Fibroblast of gingiva (primary cell): ENCODE measurements at regions not wholly inside any gene's neighbourhood (a gene's known extent, or its start where the extent isn't known, plus 50 kb on each side); places are given as distances from the start of the nearest gene placed in this dataset.
"Not testable (repeated sequence)": the region's sequence is repeated elsewhere in the genome, so short reads cannot be mapped to it uniquely, and the experiment has no call there.

Experiments
- DNase-seq: peaks from one replicate; pipeline ENCODE4 v3.0.0-alpha.2; 2011; ENCODE audit warnings: low read depth

DNA sequence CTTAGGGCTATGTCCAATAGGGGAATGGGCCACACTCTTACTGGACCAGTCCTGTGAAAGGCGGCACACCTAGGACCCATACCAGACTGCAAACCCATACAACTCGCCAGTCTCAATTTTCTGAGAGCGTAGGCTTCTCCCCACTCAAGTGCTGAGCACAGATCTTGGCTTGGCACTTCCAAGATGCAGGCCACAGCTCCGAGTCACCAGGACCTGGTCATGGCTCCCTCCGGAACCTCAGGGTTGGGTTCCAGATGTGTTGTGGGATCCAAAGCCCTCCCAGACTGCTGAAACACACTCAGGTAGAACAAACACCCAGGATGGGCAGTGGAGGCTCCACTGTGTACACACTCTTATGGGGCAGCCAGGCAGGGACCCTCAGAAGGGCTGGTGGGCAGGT, 103.3 kb downstream of the TMEM144 start:
- DNase-seq = no peak

DNA sequence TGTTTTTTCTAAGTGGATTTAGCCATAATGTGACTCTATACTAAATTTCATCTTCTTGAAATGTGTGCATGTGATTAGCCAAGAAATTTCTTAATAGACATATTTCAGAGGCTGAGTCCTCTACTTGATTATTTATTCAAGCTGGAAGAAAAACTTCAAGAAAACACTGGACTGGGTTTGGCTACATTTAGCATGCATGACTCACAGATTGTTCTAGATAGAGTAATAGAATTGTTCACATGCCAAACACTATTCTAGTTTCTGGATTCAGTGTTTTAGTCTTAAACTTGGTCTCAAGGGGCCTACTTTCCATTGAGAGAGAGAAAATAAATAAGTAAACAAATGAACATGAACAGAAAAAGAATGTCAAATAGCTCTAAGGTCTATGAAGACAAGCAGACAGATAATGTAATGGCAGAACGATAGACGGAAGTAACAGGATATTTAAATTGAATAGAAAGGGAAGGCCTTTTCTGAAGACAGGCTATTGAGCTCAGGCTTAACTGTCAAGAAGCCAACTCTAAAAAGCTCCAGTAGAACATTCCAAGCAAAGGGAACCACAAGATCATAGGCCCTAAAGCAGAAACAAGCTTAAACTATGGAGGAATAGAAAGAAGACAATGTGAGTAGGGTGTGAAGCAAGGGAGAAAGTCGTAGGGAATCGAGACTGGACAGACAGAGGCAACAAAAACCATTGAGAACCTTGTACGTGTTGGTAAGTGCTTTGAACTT, 104.6 kb downstream of the TMEM144 start:
- DNase-seq = peak; percentile 98

DNA sequence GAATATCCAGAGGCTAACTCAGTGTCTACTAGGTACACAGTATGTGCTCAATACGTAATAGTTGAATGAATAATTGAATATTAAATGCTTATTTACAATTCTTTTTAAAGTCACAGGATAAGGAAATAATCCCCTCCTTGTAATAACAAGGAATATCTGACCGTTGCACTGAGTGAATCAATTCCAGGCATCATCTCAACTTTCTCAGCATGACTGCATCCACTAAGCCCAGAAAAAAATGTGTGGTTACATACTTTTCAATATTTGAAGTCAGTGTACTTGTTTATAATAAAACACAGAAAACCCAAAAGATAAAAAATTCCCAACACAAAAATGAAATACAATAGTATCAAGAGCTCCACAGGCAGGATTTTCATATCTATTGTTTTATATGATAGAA, 105.4 kb downstream of the TMEM144 start:
- DNase-seq = peak; percentile 84

DNA sequence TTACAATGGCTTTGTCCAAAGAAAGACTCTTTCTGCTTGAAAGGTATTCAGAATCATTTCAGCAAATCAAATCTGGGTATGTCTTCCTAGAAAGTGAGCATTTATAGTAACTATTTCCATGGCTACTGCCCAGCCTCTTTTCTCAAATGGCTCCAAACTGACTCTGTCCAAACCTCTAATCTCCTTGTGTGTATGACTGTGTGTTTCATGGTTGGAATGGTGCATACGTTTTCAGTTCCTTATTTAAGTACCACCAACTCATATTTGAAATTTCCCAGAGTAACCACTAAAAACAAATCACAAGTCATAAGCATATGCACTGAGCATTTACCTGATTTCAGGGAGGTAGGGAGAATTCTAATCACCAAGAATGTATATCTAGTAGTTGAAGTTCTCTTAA, 106.0 kb downstream of the TMEM144 start:
- DNase-seq = peak; percentile 17

DNA sequence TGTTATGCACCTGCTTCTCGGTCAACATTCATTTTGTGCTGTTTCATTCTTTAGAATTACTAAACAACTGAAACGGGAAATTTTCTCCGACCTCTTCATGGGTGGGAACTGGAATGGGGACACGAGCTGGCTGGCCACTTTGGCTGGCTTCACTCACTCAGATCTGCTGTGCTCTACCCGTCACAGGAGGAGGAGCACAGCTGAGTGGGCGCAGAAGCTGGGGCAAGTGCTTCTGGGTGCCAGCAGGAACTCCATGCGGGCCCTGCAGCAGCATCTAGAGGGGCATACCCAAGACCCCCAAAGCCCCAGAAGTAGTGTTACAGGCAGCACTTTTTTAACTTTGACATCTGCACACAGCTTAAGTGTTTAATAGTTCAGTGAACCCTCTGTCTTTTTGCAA, 109.6 kb downstream of the TMEM144 start:
- DNase-seq = no peak

DNA sequence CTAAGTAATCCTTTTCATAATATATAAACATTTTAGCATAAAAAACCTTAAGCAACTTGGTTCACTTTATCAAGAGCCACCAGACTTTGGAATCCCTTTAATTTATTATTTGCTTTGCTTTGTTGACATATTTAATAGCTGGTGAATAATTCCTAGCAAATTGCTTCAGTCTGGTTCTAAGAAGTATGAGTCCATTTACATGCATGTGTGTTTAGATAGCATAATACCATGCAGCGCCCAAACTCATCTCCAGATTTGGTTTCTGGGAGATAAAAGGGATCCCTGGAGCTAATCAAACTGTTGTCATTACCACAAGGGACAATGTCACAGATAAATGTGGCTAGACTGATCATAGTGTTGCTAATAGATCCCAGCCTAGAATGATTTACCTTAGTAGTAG, 111.8 kb downstream of the TMEM144 start:
- DNase-seq = peak; percentile 40

DNA sequence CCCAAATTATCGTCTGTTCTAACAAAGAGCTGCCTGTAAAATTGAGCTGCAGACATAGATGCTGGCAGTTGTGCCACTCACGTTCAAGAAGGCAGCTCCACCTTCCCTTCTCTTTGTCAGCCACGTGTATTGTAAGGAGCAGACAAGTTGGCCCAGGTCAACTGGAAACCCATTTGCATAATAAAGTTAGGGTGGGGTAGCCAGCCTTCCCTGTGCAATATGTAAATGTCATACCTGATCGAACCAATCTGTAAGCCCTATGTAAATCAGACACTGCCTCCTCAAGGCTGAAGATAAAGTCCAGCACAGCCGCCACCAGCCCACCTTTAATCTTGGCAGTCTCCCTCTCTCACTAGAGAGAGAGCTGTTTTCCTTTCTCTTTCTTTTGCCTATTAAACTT, 117.2 kb downstream of the TMEM144 start:
- no peak for DNase-seq

DNA sequence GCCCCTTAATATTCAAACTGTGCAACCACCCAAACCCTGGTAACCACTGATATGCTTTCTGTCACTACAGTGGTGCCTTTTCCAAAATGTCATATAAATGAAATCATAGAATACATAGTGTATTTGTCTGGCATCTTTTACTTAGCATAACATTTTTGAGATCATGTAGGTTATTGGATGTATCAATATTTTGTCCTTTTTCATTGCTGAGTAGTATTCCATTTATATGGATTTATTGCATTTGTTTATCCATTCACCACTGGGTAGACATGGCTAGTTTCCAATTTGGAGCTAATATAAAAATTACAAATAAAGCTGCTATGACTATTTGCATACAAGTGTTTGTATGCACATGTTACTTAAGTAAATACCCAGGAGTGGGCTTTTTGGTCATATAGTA, 121.6 kb downstream of the TMEM144 start:
- no peak for DNase-seq

DNA sequence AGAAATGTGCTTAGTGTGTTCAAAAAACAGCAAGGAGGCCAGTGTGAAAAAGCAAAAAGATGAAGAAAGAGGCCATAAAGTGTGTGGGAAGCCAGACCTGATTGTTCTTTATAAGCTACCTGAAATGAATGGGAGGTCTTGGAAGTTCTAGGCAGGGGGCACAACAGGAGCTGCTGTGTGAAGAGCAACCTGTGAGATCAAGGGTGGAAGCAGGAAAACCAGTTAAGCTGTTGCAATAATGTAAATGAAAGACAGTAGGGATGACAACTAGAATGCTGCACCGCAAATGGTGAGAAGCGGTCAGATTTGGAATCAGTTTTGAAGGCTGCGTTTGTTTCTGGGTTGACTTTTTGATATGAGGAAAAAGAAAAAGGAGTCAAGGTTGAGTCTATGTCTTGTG, 123.5 kb downstream of the TMEM144 start:
- no peak for DNase-seq

DNA sequence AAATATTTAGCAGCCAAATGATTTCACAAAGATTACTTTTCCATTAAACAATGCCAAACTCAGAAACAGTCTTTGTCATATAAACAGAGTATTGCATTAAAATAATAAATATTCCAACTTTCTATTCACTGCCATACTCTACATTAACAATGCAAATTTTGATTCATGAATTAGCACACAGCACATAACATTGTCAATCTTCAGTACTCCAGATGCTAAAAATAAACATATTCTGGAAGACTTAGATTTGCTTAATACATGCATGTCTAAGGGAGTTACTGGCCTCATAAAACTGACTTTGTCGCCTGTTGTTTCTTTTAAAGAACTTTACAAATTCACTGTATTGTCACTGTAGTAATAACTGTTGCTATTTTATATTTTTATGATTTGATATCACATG, 131.6 kb downstream of the TMEM144 start:
- DNase-seq = no peak

DNA sequence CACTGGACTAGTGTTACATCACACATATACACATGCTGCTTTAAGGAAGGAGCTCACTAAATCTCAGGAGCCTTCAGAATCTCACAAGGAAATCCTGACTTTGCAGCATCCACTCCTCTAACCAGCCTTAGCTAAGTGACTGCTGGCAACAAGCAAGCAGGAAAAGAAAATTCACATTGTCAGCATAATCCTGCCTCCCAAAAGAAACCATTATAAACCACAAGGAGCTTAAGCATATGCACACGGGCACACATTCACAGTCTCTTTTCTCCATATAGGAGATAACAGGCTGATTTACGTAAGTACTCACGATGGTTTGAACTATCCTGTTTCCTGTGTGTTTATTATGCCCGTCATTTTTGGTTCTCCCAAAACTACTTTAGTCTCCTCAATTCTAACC, 136.3 kb downstream of the TMEM144 start:
- DNase-seq = no peak

DNA sequence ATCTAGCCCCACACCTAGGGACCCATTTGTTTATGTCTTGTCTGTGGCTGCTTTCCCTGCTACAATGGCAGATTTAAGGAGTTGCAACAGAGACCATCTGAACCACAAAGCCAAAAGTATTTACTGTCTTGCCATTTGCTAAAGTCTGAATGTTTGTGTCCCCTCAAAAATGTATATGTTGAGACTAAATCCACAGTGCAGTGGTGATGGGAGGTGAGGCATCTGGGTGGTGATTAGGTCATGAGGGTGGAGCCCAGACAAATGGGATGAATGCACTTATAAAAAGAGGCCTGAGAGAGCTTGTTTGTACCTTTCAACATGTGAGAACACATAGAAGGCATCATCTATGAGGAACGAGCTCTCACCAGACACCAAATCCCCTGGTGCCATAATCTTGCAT, 137.3 kb downstream of the TMEM144 start:
- no peak for DNase-seq

DNA sequence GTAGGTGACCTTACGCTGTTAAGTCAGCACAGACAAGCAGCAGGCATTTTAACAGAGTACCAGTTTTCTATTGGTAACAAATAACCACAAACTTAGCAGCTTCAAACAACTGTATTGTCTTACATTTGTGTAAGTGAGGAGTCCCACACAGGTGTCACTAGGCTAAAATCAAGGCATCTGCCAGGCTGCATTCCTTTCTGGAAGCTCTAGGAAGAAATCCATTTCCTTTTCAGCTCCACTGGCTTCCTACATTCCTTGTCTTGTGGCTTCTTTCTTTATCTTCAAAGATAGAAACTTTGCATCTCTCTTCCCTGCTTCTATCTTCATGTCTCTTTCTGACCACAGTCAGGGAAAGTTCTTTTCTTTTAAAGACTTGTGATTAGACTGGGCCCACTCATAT, 139.9 kb downstream of the TMEM144 start:
- DNase-seq = no peak

DNA sequence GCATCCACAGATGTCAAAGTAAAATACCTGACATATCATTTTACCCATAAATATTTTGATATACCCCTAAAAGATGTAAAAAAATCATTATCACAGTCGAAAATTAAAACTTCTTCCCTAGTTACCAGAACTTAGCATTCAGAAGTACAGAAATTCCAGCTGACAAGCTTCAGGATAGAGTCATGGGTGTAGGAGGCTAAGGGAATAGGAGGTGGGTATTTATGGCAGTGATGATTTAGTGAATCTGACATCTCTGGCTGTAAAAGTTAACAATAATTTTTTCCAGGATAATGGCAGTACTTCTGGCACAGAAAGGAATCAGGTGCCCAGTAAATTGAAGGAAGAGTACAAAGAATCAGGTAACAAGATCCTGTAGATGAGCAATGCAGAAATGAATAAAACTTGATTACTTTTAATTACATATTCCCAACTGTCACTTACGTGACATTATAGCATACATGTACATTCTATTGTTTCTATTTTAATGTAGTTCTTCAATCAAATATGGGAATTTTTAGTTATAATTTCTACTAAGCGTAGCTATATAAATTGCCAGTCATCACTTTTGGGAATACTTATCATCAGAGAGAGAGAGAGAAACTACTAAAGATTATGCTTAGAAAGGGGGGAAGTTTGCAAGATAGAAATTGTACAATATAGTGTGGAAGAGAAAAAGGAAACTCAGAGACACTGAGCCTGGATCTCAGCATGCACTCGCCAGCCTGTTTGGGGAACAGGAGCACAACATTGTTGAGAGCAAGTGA, 143.4 kb downstream of the TMEM144 start:
- DNase-seq = no peak

DNA sequence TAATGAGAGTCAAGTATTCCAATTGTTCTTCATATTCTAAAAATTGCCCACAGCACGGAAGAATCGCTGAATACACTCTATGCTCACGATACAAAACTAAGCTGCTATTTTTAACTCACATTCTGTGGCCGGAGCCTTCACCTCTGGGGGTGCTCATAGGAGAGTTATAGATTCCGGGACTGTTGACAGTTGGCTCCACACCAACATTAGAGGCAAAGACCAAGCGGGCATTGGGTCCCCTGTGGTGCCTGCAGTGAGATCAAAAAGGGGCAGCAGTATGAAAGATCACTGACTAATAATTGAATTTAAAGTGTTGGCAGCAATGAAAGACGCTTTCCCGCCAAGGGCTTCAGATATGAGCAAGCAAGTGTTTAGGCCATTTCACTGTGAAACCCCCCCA, 146.0 kb downstream of the TMEM144 start:
- no peak for DNase-seq

DNA sequence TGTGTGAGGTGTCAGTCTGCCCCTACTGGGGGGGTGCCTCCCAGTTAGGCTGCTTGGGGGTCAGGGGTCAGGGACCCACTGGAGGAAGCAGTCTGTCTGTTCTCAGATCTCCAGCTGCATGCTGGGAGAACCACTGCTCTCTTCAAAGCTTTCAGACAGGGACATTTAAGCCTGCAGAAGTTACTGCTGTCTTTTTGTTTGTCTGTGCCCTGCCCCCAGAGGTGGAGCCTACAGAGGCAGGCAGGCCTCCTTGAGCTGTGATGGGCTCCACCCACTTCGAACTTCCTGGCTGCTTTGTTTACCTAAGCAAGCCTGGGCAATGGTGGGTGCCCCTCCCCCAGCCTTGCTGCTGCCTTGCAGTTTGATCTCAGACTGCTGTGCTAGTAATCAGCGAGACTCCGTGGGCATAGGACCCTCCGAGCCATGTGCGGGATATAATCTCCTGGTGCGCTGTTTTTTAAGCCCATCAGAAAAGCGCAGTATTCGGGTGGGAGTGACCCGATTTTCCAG, 153.7 kb upstream of the RXFP1 start:
- not testable (repeated sequence) for DNase-seq

DNA sequence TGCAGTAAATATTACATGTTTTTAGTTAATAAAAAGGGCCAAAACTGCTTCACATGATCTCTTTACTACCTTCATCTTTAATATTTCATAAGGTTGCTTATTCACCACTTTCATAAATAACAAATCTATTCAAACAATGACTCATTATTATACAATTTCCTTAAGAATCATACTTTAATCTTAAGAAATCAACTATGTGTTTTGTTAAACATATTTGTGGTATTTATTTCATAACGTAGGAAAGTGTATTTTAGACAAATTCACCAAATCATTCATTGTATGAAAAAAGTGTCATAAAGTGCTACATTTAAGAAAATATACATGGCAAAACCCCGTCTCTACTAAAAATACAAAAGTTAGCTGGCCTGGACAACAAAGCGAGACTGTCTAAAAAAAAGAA, 150.5 kb upstream of the RXFP1 start:
- DNase-seq = peak; percentile 75

DNA sequence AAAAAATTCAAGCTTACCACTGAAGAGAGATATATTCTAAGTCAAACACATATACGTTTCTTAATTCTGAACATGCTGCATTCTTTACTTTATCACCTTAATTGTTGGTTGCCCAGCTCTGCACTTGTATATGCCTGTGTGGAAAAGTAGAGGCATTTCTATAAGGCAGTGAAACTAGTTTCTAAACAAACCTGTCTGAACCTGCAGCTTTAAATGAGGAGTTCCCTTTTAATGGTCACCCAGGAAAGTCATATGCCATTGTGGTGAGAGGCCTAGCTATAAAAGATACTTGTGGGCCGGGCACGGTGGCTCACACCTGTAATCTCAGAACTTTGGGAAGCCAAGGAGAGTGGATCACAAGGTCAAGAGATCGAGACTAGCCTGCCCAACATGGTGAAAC, 147.4 kb upstream of the RXFP1 start:
- DNase-seq = no peak

DNA sequence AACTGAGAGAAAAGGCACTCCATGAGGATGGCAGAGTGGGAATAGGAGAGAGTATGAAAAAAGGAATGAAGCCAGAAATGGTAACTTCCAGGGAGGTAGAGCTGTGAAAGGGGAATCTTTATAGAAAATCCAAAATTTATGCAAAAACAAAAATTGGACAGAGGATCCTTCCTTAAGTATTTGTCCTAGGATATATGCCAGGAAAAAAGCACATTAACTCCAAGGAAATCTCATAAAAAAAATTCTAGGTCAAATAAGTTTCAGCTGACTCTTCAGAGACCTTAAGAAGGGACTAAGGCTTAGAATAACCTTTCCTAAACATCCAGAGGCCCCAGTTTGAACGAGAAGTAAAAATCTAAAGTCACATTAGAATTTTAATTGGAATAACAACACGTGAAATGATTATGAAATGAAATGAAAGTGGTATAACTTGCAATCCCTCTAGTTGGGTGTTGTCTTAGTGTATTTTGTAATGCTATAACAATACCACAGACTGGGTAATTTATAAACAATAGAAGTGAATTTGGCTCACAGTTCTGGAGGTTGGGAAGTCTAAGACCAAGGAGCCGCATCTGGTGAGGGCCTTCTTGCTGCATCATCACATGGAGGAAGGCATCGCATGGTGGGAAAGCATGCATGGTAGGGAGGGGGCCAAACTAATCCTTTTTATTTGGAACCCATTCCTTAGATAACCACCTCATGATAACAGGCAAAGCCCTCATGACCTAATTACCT, 145.4 kb upstream of the RXFP1 start:
- DNase-seq = peak; percentile 62

DNA sequence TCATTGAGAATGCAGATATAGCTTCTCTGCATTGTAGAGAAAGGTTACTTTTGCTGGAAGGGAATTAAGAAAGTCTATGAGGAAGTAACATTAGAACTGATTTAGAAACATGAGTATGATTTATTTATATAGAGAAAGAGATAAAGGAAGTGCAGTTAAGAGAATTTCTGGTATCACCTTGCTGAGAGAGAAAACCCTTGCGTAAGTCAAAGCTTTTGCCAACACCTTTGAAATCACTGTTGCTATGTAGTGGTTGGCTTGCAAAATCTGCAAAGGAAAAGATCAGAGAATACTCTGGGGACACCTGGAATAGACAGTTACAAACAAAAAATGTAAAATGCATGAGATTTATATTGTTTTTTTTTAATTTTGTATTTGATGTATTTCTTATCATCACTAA, 137.3 kb upstream of the RXFP1 start:
- no peak for DNase-seq

DNA sequence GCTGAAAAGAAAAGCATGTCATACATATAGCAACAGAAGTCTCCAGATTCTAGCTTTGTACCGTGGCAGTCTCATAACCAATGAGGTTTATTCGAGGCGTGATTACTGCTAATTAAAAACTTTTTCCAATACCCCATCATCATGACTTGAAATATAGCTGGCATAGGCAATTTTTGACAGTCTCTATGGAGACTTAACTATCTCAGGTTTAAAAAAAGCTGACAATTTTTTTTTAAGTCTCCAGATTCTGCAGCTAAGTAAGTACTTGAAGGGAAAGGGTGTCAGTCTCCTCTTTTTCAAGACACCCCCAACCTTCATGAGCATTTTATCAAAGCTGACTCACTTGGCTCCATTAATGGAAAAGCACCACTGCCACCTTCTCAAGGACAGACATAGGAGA, 126.3 kb upstream of the RXFP1 start:
- no peak for DNase-seq

DNA sequence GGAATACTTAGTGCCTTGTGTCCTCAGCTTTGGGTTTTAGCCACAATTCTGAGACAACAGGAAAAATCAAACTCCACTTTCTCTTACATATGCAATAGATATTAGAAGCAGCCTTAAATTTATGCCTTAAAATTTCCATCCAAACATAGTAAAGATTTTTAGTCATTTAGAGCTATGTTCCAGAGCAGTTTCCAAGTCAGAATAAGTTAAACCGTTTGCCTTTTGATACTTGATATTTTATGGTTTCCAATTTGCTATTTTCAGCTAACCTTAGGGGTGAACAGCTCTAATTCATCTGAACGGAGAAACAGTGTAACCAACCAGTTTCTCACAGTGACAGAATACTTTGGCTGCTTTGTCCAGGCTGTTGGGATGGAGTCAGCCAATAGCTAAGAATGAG, 125.8 kb upstream of the RXFP1 start:
- DNase-seq = no peak

DNA sequence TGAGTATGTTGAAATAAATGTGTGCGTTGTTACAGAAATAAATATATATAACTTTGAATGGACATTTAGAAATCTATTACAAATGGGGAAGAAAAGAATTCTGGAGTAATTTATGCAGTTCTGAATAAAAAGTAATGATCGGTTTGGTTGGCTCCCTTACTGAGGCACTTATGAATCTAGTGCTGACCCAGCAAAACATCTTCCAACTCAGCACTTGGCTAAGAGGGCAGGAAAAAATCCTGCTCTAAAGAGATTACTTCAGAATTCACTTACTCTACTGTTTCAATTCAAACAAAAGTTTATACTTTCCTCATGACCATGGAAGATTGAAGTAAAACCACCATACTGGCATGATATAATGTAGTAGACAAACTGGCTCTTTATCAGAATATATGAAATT, 123.9 kb upstream of the RXFP1 start:
- no peak for DNase-seq
